HG03442 (cell line): ENCODE measurements at regions not wholly inside any gene's neighbourhood (a gene's known extent, or its start where the extent isn't known, plus 50 kb on each side); places are given as distances from the start of the nearest gene placed in this dataset.

Source experiments
- ATAC-seq: cut with Tn5 transposase; IDR thresholded peaks from one replicate; pipeline ENCODE4 v1.9.1; 2021; ENCODE audit warnings: mild to moderate bottlenecking, moderate library complexity; ENCODE audit not compliant: unreplicated experiment

DNA sequence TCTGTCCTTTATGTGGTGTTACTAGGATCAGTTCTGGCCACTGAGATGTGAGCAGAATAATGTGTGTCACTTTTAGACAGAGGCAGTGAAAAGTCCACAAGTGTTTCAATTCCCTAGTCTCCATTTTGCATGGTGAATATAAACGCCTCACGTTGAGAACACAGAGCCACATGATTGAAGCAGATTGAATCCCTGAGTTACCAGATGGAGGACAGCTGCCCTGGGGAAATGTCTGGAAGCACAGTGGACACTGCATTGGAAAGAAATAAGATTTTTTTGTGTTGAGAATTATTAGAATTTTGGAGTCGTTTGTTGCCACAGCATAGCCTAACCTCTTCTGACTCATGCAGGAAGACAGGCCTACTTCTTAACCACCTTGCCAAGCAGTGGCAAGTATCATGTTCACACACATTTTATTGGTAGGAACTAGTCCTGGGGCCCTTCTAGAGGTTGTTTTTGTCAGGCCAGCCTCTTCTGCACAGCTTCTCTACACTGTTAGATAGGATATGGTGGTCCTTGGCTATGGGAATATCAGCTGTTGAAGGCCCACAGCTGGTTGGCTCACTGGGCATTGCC lies 188.6 kb downstream of the TMEM182 start:
- no peak for ATAC-seq

GRCh38 chr2:102951249-102951648 lies 189.4 kb downstream of the TMEM182 start:
- no peak for ATAC-seq

- no peak for ATAC-seq
Observed at GRCh38 chr2:102967451-102967850, 205.6 kb downstream of the TMEM182 start.

GRCh38 chr2:102968375-102968774 lies 206.5 kb downstream of the TMEM182 start:
- no peak for ATAC-seq

DNA sequence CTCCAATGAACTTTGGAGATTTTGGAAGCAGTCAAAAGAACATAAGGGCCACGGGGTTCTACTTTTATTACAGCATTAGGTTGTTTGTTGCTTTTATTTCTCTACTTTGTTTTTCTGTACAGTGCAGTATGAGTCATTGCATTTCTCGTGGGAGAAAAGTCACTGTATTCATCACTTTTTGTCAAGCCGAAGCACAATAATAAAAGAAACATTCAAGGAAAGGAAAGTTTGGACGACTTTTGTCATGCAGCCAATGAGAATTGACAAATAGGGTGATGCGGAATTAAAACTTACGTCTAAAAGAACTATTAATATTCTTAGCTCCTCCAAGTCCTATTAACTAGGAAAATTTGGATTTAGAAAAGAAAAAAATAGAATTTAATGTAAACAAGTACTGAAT lies 209.9 kb downstream of the TMEM182 start:
- no peak for ATAC-seq

DNA sequence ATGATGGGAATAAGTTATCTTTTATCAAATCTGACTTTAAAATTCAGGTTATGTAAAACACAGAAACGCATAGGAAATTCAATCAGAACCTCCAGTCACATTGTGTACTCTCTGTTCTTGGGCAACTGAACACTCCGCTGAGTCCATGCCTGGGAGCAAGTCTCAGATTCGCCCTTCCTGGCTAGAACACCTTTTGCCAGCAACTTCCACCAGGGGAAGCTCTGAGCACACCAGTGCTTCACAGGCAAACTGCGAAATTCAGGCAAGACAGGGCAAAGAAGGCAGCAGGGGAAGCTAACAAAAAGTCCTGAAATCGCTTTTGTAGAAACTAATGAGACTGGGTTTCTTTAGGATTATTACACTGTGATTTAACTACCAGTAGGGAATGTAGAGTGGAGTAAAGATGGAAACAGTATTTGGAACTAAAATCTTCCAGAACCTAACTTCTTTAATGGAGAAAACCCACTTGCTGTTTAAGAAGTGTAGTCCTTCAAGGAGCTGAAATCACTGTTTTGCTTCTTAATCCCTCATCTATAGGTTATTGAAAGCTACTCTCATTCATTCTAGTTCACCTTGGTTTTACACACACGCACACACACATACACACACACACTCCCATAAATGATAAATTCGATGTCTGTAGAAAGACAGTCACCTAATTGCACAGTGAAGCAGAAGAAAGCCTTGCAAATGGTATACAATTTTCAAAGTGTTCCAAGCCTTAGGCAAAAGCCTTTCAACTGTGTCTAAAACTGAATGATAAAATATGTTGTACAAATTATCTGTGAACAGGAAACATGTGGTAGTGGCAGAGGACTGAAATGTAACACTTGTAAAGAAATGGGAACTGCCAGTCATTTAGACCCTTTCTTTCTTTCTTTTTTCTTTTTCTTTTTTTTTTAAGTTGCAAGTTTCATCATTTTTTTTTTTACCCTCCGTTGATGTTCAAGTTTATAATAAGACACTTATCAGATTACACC lies 214.5 kb downstream of the TMEM182 start:
- peak; percentile 82 for ATAC-seq

DNA sequence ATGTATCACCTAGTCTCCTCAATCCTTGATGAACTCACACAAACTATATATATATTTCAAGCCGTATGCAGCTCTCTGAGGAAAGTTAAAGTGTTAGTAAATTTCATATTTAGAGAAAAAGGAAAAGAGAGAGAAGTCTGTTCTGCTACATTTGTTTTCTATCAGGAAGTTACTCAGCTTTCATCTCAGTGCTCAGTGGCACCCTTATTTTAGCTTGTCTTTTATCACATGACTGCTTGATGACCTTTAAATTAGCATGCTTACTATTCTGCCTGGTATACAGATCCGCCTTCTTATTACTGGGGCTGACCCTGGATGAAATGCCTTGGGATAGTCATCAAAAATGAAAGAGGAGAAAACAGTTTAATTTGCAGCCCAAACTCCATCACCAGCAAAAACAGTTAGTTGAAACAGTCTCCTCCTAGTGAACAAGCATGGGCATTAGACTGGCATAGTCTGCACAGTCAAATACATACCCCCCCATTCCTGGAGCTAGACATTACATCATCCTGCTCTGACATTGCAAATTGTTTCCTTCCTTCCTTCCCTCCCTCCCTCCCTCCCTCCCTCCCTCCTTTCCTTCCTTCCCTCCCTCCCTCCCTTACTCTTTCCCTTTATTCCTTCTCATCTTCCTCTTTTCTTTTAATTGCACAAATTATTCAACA lies 215.7 kb downstream of the TMEM182 start:
- no peak for ATAC-seq

DNA sequence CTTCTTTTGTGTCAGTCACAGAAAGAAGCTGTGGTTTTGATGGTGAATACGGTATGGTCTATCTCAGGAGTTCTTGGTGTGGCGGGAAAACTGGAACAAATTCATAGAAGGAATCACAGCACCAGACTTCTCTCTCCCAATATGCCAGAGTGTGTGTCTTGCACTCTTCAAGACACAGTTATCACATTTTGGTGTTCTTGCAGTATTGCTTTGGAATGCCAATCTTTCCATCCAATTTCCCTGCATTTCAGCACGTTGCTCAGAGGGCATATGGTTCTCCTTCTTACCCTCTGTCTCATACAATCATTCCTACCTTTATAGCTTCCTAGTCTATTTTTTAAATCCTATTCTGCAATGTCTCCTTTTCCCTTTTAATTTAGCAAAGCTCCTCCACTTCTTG lies 216.3 kb downstream of the TMEM182 start:
- ATAC-seq, result no peak

DNA sequence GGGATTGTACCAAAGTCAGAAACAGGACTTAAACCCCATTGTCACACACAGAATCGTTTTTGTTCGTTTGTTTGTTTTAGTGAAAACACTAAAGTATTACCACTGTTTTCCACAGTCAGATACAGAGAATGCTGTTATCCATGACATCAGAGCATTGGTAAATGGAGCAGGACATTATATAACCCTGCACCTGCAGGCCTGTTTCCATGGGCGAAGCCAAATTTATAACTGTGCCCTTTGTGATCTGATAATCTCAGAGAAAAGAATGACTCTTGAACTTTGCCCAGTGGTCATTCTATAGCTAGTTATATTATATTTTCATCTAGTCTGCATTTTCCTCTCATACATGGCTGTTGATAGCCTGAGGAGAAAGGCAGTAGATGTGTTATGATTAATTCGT lies 217.6 kb downstream of the TMEM182 start:
- no peak for ATAC-seq

GRCh38 chr2:102983786-102984185 lies 222.0 kb downstream of the TMEM182 start:
- ATAC-seq, result no peak

DNA sequence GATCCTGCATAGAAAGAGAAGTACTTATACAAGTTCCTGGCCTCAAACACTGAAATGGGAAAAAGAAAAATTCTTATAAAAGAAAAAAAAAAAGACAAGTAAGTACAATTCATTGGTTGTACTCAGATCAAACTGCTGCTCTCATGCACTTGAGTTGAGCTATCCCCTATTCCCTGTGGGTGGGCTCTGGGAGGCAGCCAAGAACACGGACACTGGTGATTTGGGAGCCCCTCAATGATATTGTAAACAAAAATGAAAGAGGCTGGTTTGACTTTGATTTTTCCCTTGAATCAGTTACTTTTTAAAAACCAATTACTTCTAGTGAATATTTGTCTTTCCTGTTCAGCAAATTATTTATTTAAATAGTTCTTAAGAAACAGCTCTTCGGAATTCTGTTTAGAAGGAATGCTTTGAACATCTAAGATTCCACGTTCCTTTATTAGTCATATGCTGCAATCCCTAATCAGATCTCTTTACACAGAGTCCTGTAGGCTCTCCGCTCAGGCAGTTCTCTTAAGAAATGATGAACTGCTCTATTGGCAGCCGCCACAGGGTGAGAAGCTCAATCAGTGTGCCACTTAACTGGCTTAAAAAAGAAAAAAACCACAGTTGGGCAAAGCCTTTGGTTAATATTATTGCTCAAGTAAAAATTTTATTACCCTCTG lies 225.1 kb downstream of the TMEM182 start:
- ATAC-seq, result no peak

DNA sequence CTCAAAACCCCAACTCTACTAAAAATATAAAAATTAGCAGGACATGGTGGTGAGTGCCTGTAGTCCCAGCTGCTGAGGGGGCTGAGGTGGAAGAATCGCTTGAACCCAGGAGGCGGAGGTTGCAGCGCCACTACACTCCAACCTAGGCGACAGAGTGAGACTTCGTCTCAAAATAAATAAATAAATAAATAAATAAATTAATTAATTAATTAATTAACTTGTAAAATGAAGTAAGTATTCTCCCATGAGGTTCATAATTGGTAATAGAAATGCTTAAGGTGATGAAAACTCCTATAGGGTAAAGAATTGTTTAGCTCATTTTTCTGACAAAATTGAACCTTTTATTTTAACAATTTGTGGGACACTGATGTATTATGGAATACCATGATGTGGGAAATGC lies 230.8 kb downstream of the TMEM182 start:
- ATAC-seq, result no peak

DNA sequence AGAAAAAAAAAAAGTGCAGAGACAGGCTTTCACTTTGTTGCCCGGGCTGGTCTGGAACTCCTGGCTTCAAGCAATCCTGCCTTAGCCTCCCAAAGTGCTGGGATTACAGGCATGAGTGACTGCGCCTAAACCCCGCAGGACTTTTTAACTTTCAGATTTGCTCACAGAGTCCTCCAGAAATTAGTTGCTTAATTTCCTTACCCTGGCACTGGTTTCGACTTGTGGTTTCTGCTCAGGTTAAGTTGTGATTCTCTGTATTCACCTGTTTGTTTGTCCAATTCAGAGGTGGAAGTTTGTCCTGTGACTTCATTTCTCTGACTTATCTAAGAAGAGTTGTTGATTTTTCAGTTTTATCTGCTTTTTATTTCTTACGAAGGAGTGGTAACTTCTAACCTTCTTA lies 238.1 kb downstream of the TMEM182 start:
- no peak for ATAC-seq

- ATAC-seq, result no peak
Observed at GRCh38 chr2:103002954-103003353, 241.1 kb downstream of the TMEM182 start.

- no peak for ATAC-seq
Observed at GRCh38 chr2:103003750-103004260, 242.0 kb downstream of the TMEM182 start.

GRCh38 chr2:103004426-103004942 lies 242.7 kb downstream of the TMEM182 start:
- no peak for ATAC-seq

DNA sequence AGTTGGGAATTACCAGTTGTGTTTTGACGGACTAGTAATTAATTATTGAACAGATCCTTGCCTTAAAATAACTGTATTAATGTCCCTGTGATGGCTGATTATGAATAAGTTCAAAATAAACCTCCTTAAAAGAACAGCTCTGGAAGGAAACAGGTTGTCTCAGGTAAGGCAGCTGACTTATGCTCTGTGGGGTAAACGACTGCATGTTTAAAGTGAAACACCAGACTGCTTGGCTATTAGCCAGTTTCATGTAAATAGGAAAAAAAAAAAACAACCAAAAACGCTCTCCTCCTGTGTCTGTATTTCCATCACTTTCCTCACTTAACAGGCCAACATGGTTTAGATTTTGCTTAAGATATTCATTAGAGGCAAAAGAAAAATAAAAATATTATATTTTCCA lies 243.6 kb downstream of the TMEM182 start:
- no peak for ATAC-seq

GRCh38 chr2:103007086-103007485 lies 245.3 kb downstream of the TMEM182 start:
- no peak for ATAC-seq

DNA sequence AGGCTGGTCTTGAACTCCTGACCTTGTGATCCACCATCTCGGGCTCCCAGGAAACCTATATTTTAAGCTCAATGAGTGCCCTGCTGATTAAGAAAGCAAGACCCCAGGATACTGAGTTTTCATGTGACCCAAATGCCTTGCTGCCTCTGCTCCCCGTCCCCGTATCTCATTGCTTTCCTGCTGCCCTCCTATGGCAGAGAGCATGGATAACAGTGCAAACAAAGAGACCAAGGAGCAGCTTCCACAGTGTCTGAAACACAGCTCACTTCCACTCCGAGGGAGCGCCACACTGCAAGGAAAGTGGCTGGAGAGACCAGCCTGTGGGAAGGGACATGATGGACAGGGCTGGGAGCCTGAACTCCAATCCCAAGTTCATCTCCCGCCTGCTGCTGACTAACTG lies 246.8 kb downstream of the TMEM182 start:
- ATAC-seq, result no peak

DNA sequence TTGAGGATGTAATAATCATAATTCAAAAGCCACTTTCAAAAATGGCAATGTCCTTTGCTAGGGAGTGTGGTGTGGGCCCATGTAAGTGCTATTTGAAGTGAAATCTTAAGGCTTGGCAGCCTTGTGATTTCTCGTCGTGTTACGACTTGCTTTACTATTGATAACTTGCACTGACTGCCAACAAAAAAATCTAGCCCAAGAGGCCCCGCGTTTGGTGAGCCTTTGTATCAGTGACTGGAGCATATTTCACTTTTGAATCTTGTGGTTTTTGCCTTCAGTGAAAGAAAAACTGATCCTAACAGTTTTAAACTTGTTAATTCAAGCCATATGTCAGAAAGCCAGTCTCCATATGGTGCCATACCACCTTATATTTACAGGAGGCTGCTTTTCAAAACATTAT lies 248.0 kb downstream of the TMEM182 start:
- ATAC-seq, result no peak

DNA sequence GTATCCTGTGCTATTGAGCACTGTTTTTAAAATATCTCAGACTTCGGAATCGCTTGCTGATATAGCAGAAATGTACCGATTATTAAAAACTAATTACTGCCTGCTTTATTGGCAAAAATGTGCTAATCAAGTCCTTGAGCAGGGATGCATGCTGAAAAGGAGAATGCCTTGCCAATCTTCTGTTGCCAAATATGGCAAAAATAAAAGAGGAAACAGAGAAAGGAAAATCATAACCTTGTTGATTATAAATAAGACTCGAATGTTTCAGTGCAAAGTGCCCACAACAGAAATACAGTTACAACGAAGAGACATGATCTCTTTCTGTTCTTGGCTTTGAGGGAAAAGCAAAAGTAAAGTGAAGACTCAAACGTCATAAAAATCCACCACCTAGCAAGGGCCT lies 248.5 kb downstream of the TMEM182 start:
- ATAC-seq, result no peak
